Duodenal mucosa (tissue), 2 donors: ENCODE measurements at regions not wholly inside any gene's neighbourhood (a gene's known extent, or its start where the extent isn't known, plus 50 kb on each side); places are given as distances from the start of the nearest gene placed in this dataset.

Experiments
- H3K27ac ChIP-seq: one replicate; pipeline ENCODE4 v1.7.0; 2013; ENCODE audit warnings: low read depth, low read length
- H3K27me3 ChIP-seq, 2 donors: one replicate each; pipeline ENCODE4 v1.7.0; 2013; ENCODE audit warnings: low read length in 2 of 2, control low read depth in 1 of 2; ENCODE audit not compliant: insufficient read depth in 2 of 2, control insufficient read depth in 1 of 2
- H3K36me3 ChIP-seq, 2 donors: one replicate each; pipeline ENCODE4 v1.7.0; 2013; ENCODE audit warnings: low read length in 2 of 2, control low read depth in 1 of 2; ENCODE audit not compliant: insufficient read depth in 2 of 2, control insufficient read depth in 1 of 2
- H3K4me1 ChIP-seq, 2 donors: one replicate each; pipeline ENCODE4 v1.7.0; 2013; ENCODE audit warnings: low read length in 2 of 2, control low read depth in 1 of 2; ENCODE audit not compliant: insufficient read depth in 2 of 2, control insufficient read depth in 1 of 2
- H3K4me3 ChIP-seq, 2 donors: one replicate each; pipeline ENCODE4 v1.7.0; 2013; ENCODE audit warnings: low read length in 2 of 2, low read depth in 1 of 2
- H3K9ac ChIP-seq, 2 donors: one replicate each; pipeline ENCODE4 v1.7.0; 2013; ENCODE audit warnings: low read length in 2 of 2, low read depth in 1 of 2
- H3K9me3 ChIP-seq, 2 donors: one replicate each; pipeline ENCODE4 v1.7.0; 2013; ENCODE audit warnings: low read length in 2 of 2, control low read depth in 1 of 2; ENCODE audit not compliant: control insufficient read depth in 1 of 2

GRCh38 chr2:145043399-145043834 is 523.5 kb upstream of the ZEB2 start:
- H3K27ac ChIP-seq, result no peak overlapping the region
- no peaks in the 10 kb centered on the region for H3K36me3 ChIP-seq
- H3K9me3 ChIP-seq, result no peaks in the 10 kb centered on the region
- H3K27me3 ChIP-seq, result no peaks in the 10 kb centered on the region
- H3K9ac ChIP-seq, result no peak overlapping the region
- H3K4me1 ChIP-seq, result no peaks in the 10 kb centered on the region
- no peak overlapping the region for H3K4me3 ChIP-seq

- no peaks in the 10 kb centered on the region for H3K27me3 ChIP-seq
- no peaks in the 10 kb centered on the region for H3K9me3 ChIP-seq
- H3K4me1 ChIP-seq, result no peaks in the 10 kb centered on the region
- H3K36me3 ChIP-seq, result no peaks in the 10 kb centered on the region
- H3K9ac ChIP-seq, result no peak overlapping the region
- H3K4me3 ChIP-seq, result no peak overlapping the region
- H3K27ac ChIP-seq, result no peak overlapping the region
Observed at GRCh38 chr2:145041706-145042105, 521.8 kb upstream of the ZEB2 start.

GRCh38 chr2:145040433-145040832 is 520.5 kb upstream of the ZEB2 start:
- no peak overlapping the region for H3K4me3 ChIP-seq
- no peaks in the 10 kb centered on the region for H3K9me3 ChIP-seq
- no peaks in the 10 kb centered on the region for H3K36me3 ChIP-seq
- H3K4me1 ChIP-seq, result no peaks in the 10 kb centered on the region
- no peak overlapping the region for H3K9ac ChIP-seq
- H3K27ac ChIP-seq, result no peak overlapping the region
- no peaks in the 10 kb centered on the region for H3K27me3 ChIP-seq

- H3K36me3 ChIP-seq, result no peaks in the 10 kb centered on the region
- no peak overlapping the region for H3K4me3 ChIP-seq
- no peaks in the 10 kb centered on the region for H3K9me3 ChIP-seq
- no peaks in the 10 kb centered on the region for H3K27me3 ChIP-seq
- H3K4me1 ChIP-seq, result no peaks in the 10 kb centered on the region
- no peak overlapping the region for H3K9ac ChIP-seq
- H3K27ac ChIP-seq, result no peak overlapping the region
Observed at GRCh38 chr2:145038041-145038525, 518.2 kb upstream of the ZEB2 start.

- Histone ChIP-seq H3K27ac (no peak overlapping the region), H3K4me3 (no peak overlapping the region), H3K4me1 (no peaks in the 10 kb centered on the region), H3K9ac (no peak overlapping the region), H3K27me3 (no peaks in the 10 kb centered on the region), H3K36me3 (no peaks in the 10 kb centered on the region), H3K9me3 (no peaks in the 10 kb centered on the region)
Observed at GRCh38 chr2:145036421-145037011, 516.6 kb upstream of the ZEB2 start.

- Histone ChIP-seq H3K4me1 (no peaks in the 10 kb centered on the region), H3K36me3 (no peaks in the 10 kb centered on the region), H3K9ac (no peak overlapping the region), H3K9me3 (no peaks in the 10 kb centered on the region), H3K27me3 (no peaks in the 10 kb centered on the region), H3K4me3 (no peak overlapping the region), H3K27ac (no peak overlapping the region)
Observed at GRCh38 chr2:145034511-145034910, 514.6 kb upstream of the ZEB2 start.

- H3K27ac ChIP-seq, result no peak overlapping the region
- H3K4me1 ChIP-seq, result no peaks in the 10 kb centered on the region
- H3K9me3 ChIP-seq, result no peaks in the 10 kb centered on the region
- H3K9ac ChIP-seq, result no peak overlapping the region
- no peaks in the 10 kb centered on the region for H3K27me3 ChIP-seq
- no peaks in the 10 kb centered on the region for H3K36me3 ChIP-seq
- H3K4me3 ChIP-seq, result no peak overlapping the region
Observed at GRCh38 chr2:145033438-145033837, 513.5 kb upstream of the ZEB2 start.

- Histone ChIP-seq H3K9ac (no peak overlapping the region), H3K4me1 (no peaks in the 10 kb centered on the region), H3K36me3 (no peaks in the 10 kb centered on the region), H3K4me3 (no peak overlapping the region), H3K27ac (no peak overlapping the region), H3K9me3 (no peaks in the 10 kb centered on the region), H3K27me3 (no peaks in the 10 kb centered on the region)
Observed at GRCh38 chr2:145032791-145033190, 512.9 kb upstream of the ZEB2 start.

- H3K36me3 ChIP-seq, result no peaks in the 10 kb centered on the region
- H3K9ac ChIP-seq, result no peak overlapping the region
- H3K27ac ChIP-seq, result no peak overlapping the region
- H3K9me3 ChIP-seq, result no peaks in the 10 kb centered on the region
- H3K4me3 ChIP-seq, result no peak overlapping the region
- no peaks in the 10 kb centered on the region for H3K27me3 ChIP-seq
- no peaks in the 10 kb centered on the region for H3K4me1 ChIP-seq
Observed at GRCh38 chr2:145029873-145030272, 510.0 kb upstream of the ZEB2 start.

- no peaks in the 10 kb centered on the region for H3K27me3 ChIP-seq
- H3K36me3 ChIP-seq, result no peaks in the 10 kb centered on the region
- no peak overlapping the region for H3K4me3 ChIP-seq
- H3K9me3 ChIP-seq, result no peaks in the 10 kb centered on the region
- no peak overlapping the region for H3K9ac ChIP-seq
- H3K27ac ChIP-seq, result no peak overlapping the region
- H3K4me1 ChIP-seq, result no peaks in the 10 kb centered on the region
Observed at GRCh38 chr2:145029081-145029480, 509.2 kb upstream of the ZEB2 start.
